WTC11 (cell line): ENCODE measurements at regions not wholly inside any gene's neighbourhood (a gene's known extent, or its start where the extent isn't known, plus 50 kb on each side); places are given as distances from the start of the nearest gene placed in this dataset.

Experiments
- ATF1 ChIP-seq: sonication (generic); formaldehyde crosslinking; IDR thresholded peaks from 2 replicates; pipeline ENCODE4 v1.8.1; 2023; ENCODE audit warnings: mild to moderate bottlenecking, moderate library complexity, missing genetic modification reagents
- CTCF ChIP-seq: fragments of 200-600 bp; IDR thresholded peaks from 2 replicates; pipeline ENCODE4 v1.8.0; 2022; ENCODE audit warnings: antibody characterized with exemption
- NR1H2 ChIP-seq: sonication (generic); formaldehyde crosslinking; IDR thresholded peaks from 2 replicates; pipeline ENCODE4 v1.9.0; 2021; ENCODE audit warnings: mild to moderate bottlenecking, moderate library complexity, missing genetic modification reagents
- NR3C1 ChIP-seq: sonication (generic); formaldehyde crosslinking; conservative IDR thresholded peaks from 2 replicates; pipeline ENCODE4 v1.8.1; 2023; ENCODE audit warnings: low read depth, mild to moderate bottlenecking, missing genetic modification reagents
- PREB ChIP-seq: sonication (generic); formaldehyde crosslinking; IDR thresholded peaks from 2 replicates; pipeline ENCODE4 v1.8.1; 2022; ENCODE audit warnings: mild to moderate bottlenecking, missing genetic modification reagents, moderate library complexity, borderline replicate concordance
- USF1 ChIP-seq: sonication (generic); formaldehyde crosslinking; IDR thresholded peaks from 2 replicates; pipeline ENCODE4 v1.8.0; 2022; ENCODE audit warnings: mild to moderate bottlenecking, missing genetic modification reagents
- ZNF512 ChIP-seq: sonication (generic); formaldehyde crosslinking; IDR thresholded peaks from 2 replicates; pipeline ENCODE4 v1.8.1; 2022; ENCODE audit warnings: missing genetic modification reagents, borderline replicate concordance
- ZNF671 ChIP-seq: fragments of 250-450 bp; sonication (Bioruptor Pico); IDR thresholded peaks from 2 replicates; pipeline ENCODE4 v1.8.0; 2021; ENCODE audit warnings: mild to moderate bottlenecking

- TF ChIP-seq CTCF (no peak), NR3C1 (CRISPR knock-in tag) (no peak), ZNF512 (CRISPR knock-in tag) (no peak), USF1 (no peak), ATF1 (CRISPR knock-in tag) (no peak), PREB (CRISPR knock-in tag) (no peak), ZNF671 (no peak), NR1H2 (CRISPR knock-in tag) (no peak)
These were observed 734.8 kb upstream of the CDH9 start for GRCh38 chr5:27773166-27773565.
